ENCODE measurements at regions not wholly inside any gene's neighbourhood (a gene's known extent, or its start where the extent isn't known, plus 50 kb on each side); places are given as distances from the start of the nearest gene placed in this dataset.

- POLR2A ChIA-PET (ENCODE audit: unreplicated experiment): no interaction called here
- ATAC-seq (ENCODE audit: low read depth): no peak
- Histone ChIP-seq H3K27ac (ENCODE audit: insufficient read depth, low read length) (no peak overlapping the region), H3K9ac (ENCODE audit: low read depth, low read length) (no peak overlapping the region), H3K79me1 (ENCODE audit: low read depth in 1 of 2, low read length in 2 of 2) (no peaks in the 10 kb centered on the region), H2AFZ (replicated peaks; ENCODE audit: low read length, poor library complexity) (no peak overlapping the region), H2AK9ac (replicated peaks; ENCODE audit: low read depth, low read length, poor library complexity) (no peak overlapping the region), H4K20me1 (ENCODE audit: insufficient read depth, low read length) (no peaks in the 10 kb centered on the region), H2BK20ac (ENCODE audit: low read depth, low read length) (no peak overlapping the region), H3K56ac (ENCODE audit: extremely low read depth, insufficient read depth, low read length) (no peak overlapping the region), H2BK15ac (ENCODE audit: low read depth, low read length) (no peak overlapping the region), H4K91ac (ENCODE audit: insufficient read depth, low read depth, low read length) (no peak overlapping the region), H3K4me1 (ENCODE audit: control insufficient read depth, insufficient read depth, low read length) (no peaks in the 10 kb centered on the region), H3K9me3 (ENCODE audit: control insufficient read depth, insufficient read depth, low read length) (peaks cover 41% of the 10 kb centered on the region), H3K9me1 (ENCODE audit: insufficient read depth, low read length) (no peaks in the 10 kb centered on the region), H3K14ac (replicated peaks; ENCODE audit: low read depth, low read length) (no peak overlapping the region), H2AK5ac (ENCODE audit: low read depth, low read length) (no peak overlapping the region), H3K36me3 (ENCODE audit: control insufficient read depth, insufficient read depth, low read length) (no peaks in the 10 kb centered on the region), H3K18ac (ENCODE audit: low read depth, low read length) (no peak overlapping the region), H3K27me3 (ENCODE audit: control insufficient read depth, insufficient read depth, low read length) (no peaks in the 10 kb centered on the region), H4K5ac (ENCODE audit: low read depth, low read length) (no peak overlapping the region), H4K8ac (ENCODE audit: low read depth in 2 of 2, low read length in 2 of 2) (no peak overlapping the region), H2BK5ac (ENCODE audit: low read depth, low read length, poor library complexity, severe bottlenecking) (no peak overlapping the region), H3K4me2 (ENCODE audit: low read depth, low read length) (no peak overlapping the region), H3K4me3 (ENCODE audit: insufficient read depth, low read depth, low read length) (no peak overlapping the region), H3K23ac (ENCODE audit: low read depth, low read length) (no peak overlapping the region), H3K4ac (ENCODE audit: low read depth, low read length) (no peak overlapping the region), H2BK120ac (ENCODE audit: low read depth, low read length) (no peak overlapping the region)
- no TSS peak for BruUV-seq (replicated peaks)
- 19% methylated on average over 9 of the region's 11 CpGs; no CpG with 5 or more reads in 1 of the 2 experiments for WGBS, 2 experiments (ENCODE audit: extremely low coverage in 2 of 2, insufficient read length in 1 of 2)
- intact Hi-C loops (cut with micrococcal nuclease): no loop called here
- CTCF ChIA-PET: no interaction called here
- dilution Hi-C loops (cut with HindIII; ENCODE audit: low sequenced_read_pairs, unreplicated experiment): no loop called here
- in situ Hi-C loops (cut with MboI; ENCODE audit: low sequenced_read_pairs): no loop called here
- DNase-seq: no peak
- TF ChIP-seq BHLHE40 (IDR thresholded peaks at IDR 0.05; ENCODE audit: low read depth, low read length) (no peak), ELK1 (IDR thresholded peaks at IDR 0.05; ENCODE audit: borderline replicate concordance, low read depth, low read length) (no peak), RAD21 (IDR thresholded peaks at IDR 0.05; ENCODE audit: low read length) (no peak), USF2 (IDR thresholded peaks at IDR 0.05; ENCODE audit: low read depth, low read length) (no peak), POLR2A (IDR thresholded peaks at IDR 0.05; ENCODE audit: low read depth, low read length) (no peak), CEBPB (IDR thresholded peaks at IDR 0.05; ENCODE audit: low read depth, low read length) (no peak), MAZ (IDR thresholded peaks at IDR 0.05; ENCODE audit: borderline replicate concordance, low read depth, low read length) (no peak), NFE2L2 (IDR thresholded peaks at IDR 0.05; ENCODE audit: low read depth, low read length) (no peak), FOS (IDR thresholded peaks at IDR 0.05; ENCODE audit: low read depth, low read length) (no peak), CTCF (conservative IDR thresholded peaks at IDR 0.05; ENCODE audit: low read depth, low read length) (no peak), SMC3 (IDR thresholded peaks at IDR 0.05; ENCODE audit: low read depth, low read length) (no peak), CHD1 (IDR thresholded peaks at IDR 0.05; ENCODE audit: low read depth, low read length) (no peak), MXI1 (IDR thresholded peaks at IDR 0.05; ENCODE audit: borderline replicate concordance, low read depth, low read length) (no peak), RCOR1 (IDR thresholded peaks at IDR 0.05; ENCODE audit: insufficient replicate concordance, low read length) (no peak), RFX5 (IDR thresholded peaks at IDR 0.05; ENCODE audit: low read depth, low read length) (no peak), MAFK (IDR thresholded peaks at IDR 0.05; ENCODE audit: low read depth, low read length) (no peak)
Observed at GRCh38 chr10:130869179-130869841, 442.2 kb downstream of the TCERG1L start.
